Mesendoderm (in vitro differentiated cells): ENCODE measurements at regions not wholly inside any gene's neighbourhood (a gene's known extent, or its start where the extent isn't known, plus 50 kb on each side); places are given as distances from the start of the nearest gene placed in this dataset.
A peak's percentile ranks its signal among the peaks of the same experiment; 100 is the strongest.

Source experiments
- DNase-seq: peaks from one replicate; pipeline ENCODE4 v3.0.0; 2013
- H2AK5ac ChIP-seq: 2 replicates; pipeline ENCODE4 v1.6.1; 2013; ENCODE audit warnings: low read length, inconsistent platforms
- H2BK120ac ChIP-seq: 2 replicates; pipeline ENCODE4 v1.6.1; 2013; ENCODE audit warnings: low read depth, mild to moderate bottlenecking, low read length, moderate library complexity, mixed read lengths
- H2BK15ac ChIP-seq: replicated peaks from 2 replicates; pipeline ENCODE4 v1.6.1; 2013; ENCODE audit warnings: low read depth, mild to moderate bottlenecking, moderate library complexity
- H2BK5ac ChIP-seq: 2 replicates; pipeline ENCODE4 v1.6.1; 2013; ENCODE audit warnings: low read length, inconsistent platforms
- H3K18ac ChIP-seq: 2 replicates; pipeline ENCODE4 v1.6.1; 2013; ENCODE audit warnings: mild to moderate bottlenecking, low read length, mixed read lengths
- H3K23ac ChIP-seq: one replicate; pipeline ENCODE4 v1.6.1; 2013; ENCODE audit warnings: low read length
- H3K27ac ChIP-seq: 2 replicates; pipeline ENCODE4 v1.5.1; 2013; ENCODE audit warnings: low read depth, mild to moderate bottlenecking, inconsistent platforms, low read length, moderate library complexity
- H3K27me3 ChIP-seq: 2 replicates; pipeline ENCODE4 v1.6.1; 2013; ENCODE audit warnings: low read length, control low read depth, mild to moderate bottlenecking, inconsistent platforms; ENCODE audit not compliant: insufficient read depth, poor library complexity
- H3K36me3 ChIP-seq: 2 replicates; pipeline ENCODE4 v1.6.1; 2013; ENCODE audit warnings: low read length, inconsistent platforms; ENCODE audit not compliant: control insufficient read depth, insufficient read depth
- H3K4ac ChIP-seq: one replicate; pipeline ENCODE4 v1.6.1; 2013; ENCODE audit warnings: low read depth, mild to moderate bottlenecking, low read length, moderate library complexity
- H3K4me1 ChIP-seq: 2 replicates; pipeline ENCODE4 v1.6.1; 2013; ENCODE audit warnings: low read depth, low read length, inconsistent platforms; ENCODE audit not compliant: control insufficient read depth
- H3K4me2 ChIP-seq: 2 replicates; pipeline ENCODE4 v1.6.1; 2013; ENCODE audit warnings: low read length
- H3K4me3 ChIP-seq: 2 replicates; pipeline ENCODE4 v1.5.1; 2013; ENCODE audit warnings: mild to moderate bottlenecking, low read length
- H3K56ac ChIP-seq: one replicate; pipeline ENCODE4 v1.6.1; 2013; ENCODE audit warnings: low read length
- H3K79me1 ChIP-seq: 2 replicates; pipeline ENCODE4 v1.6.1; 2013; ENCODE audit warnings: low read length, inconsistent platforms
- H3K79me2 ChIP-seq: 2 replicates; pipeline ENCODE4 v1.6.1; 2013; ENCODE audit warnings: mild to moderate bottlenecking, low read length; ENCODE audit not compliant: control insufficient read depth, insufficient read depth
- H3K9ac ChIP-seq: 2 replicates; pipeline ENCODE4 v1.6.1; 2013; ENCODE audit warnings: low read length, inconsistent platforms
- H4K5ac ChIP-seq: one replicate; pipeline ENCODE4 v1.6.1; 2013; ENCODE audit warnings: low read length
- H4K8ac ChIP-seq: one replicate; pipeline ENCODE4 v1.6.1; 2013; ENCODE audit warnings: low read depth, mild to moderate bottlenecking, control low read depth, low read length, moderate library complexity
- WGBS: extraction: QIAGEN DNeasy Blood & Tissue Kit; methylation state at CpG from one replicate; pipeline ENCODE4 v1.1.7; 2013; ENCODE audit warnings: low lambda C conversion rate, missing lambda C conversion rate; ENCODE audit not compliant: insufficient coverage; ENCODE audit errors: extremely low coverage; 5-methylcytosine and 5-hydroxymethylcytosine counted together

DNA sequence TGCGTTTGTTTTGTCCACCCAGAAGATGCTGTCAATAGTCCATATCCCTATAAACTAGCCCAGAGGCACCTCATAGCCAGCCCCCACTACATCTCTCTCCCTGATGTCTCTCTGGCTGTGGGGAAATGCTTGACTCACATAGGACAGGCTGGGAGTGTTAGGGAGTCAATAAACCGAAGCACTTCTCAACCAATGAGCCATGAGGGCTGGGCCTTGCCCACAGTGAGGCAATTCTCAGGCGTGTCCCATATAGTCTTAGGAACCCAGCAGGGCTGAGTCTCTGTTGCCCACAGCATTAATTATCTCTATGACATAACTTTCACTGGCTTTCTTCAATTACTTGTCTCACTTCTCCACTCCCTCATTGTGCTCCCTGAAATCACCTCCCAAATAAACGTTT is 387.3 kb upstream of the CDH11 start:
- H2BK5ac ChIP-seq = no peak overlapping the region
- no peak overlapping the region for H3K4me2 ChIP-seq
- no peak overlapping the region for H2BK15ac ChIP-seq
- peaks cover 9% of the 10 kb centered on the region for H3K4me1 ChIP-seq
- no peak overlapping the region for H3K56ac ChIP-seq
- no peak overlapping the region for H3K27ac ChIP-seq
- no peak overlapping the region for H3K4ac ChIP-seq
- no peaks in the 10 kb centered on the region for H3K79me1 ChIP-seq
- H3K9ac ChIP-seq = no peak overlapping the region
- H2AK5ac ChIP-seq = no peak overlapping the region
- no peaks in the 10 kb centered on the region for H3K27me3 ChIP-seq
- no CpG with 5 or more reads among the region's 4 CpGs for WGBS
- H3K36me3 ChIP-seq = no peaks in the 10 kb centered on the region
- H4K5ac ChIP-seq = no peak overlapping the region
- H3K18ac ChIP-seq = no peak overlapping the region
- no peak overlapping the region for H3K23ac ChIP-seq
- no peak for DNase-seq
- H4K8ac ChIP-seq = no peak overlapping the region
- no peak overlapping the region for H3K4me3 ChIP-seq
- H3K79me2 ChIP-seq = no peaks in the 10 kb centered on the region
- H2BK120ac ChIP-seq = no peak overlapping the region

DNA sequence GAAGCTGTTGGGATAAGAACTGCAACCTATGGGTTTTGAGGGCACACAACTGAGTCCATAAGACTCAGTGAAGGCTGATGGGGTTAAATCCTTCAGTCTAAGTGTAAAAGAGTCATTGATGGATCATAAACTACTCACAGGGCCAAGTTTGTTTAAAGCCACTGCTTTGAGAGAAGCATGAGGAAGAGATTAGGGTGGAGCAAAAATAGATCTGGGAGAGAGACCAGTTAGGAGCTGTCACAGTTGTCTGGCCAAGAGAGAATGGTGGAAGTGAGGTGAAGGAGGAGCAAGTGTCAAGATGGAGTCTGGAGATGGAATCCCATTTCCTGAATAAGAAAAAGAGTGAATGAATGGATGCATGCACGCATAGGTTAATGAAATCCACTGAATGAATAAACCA is 379.1 kb upstream of the CDH11 start:
- no peaks in the 10 kb centered on the region for H3K27me3 ChIP-seq
- H3K4me3 ChIP-seq = no peak overlapping the region
- H3K56ac ChIP-seq = no peak overlapping the region
- H3K36me3 ChIP-seq = no peaks in the 10 kb centered on the region
- no peak overlapping the region for H3K18ac ChIP-seq
- H2BK120ac ChIP-seq = no peak overlapping the region
- peaks cover 4% of the 10 kb centered on the region for H3K4me1 ChIP-seq
- no peak overlapping the region for H3K4ac ChIP-seq
- no peak for DNase-seq
- WGBS = no CpG with 5 or more reads among the region's 1 CpG
- no peak overlapping the region for H2BK15ac ChIP-seq
- no peak overlapping the region for H3K27ac ChIP-seq
- H4K5ac ChIP-seq = no peak overlapping the region
- no peaks in the 10 kb centered on the region for H3K79me2 ChIP-seq
- no peaks in the 10 kb centered on the region for H3K79me1 ChIP-seq
- H4K8ac ChIP-seq = no peak overlapping the region
- H3K23ac ChIP-seq = no peak overlapping the region
- no peak overlapping the region for H2BK5ac ChIP-seq
- H3K4me2 ChIP-seq = no peak overlapping the region
- H2AK5ac ChIP-seq = no peak overlapping the region
- no peak overlapping the region for H3K9ac ChIP-seq

- Histone ChIP-seq H3K18ac (no peak overlapping the region), H2BK15ac (no peak overlapping the region), H4K8ac (no peak overlapping the region), H3K4me2 (no peak overlapping the region), H3K27ac (no peak overlapping the region), H2BK120ac (no peak overlapping the region), H2AK5ac (no peak overlapping the region), H3K9ac (no peak overlapping the region), H3K4me1 (peaks cover 4% of the 10 kb centered on the region), H3K79me2 (no peaks in the 10 kb centered on the region), H4K5ac (no peak overlapping the region), H3K4me3 (no peak overlapping the region), H3K79me1 (no peaks in the 10 kb centered on the region), H3K27me3 (no peaks in the 10 kb centered on the region), H3K56ac (no peak overlapping the region), H3K23ac (no peak overlapping the region), H3K4ac (no peak overlapping the region), H2BK5ac (no peak overlapping the region), H3K36me3 (no peaks in the 10 kb centered on the region)
- WGBS = no CpG with 5 or more reads among the region's 2 CpGs
- DNase-seq = peak; percentile 23
Observed at GRCh38 chr16:65500007-65500406, 378.1 kb upstream of the CDH11 start.

- no peak overlapping the region for H3K4ac ChIP-seq
- no peak overlapping the region for H3K4me3 ChIP-seq
- DNase-seq = peak; percentile 52
- H2BK15ac ChIP-seq = no peak overlapping the region
- H3K79me1 ChIP-seq = no peaks in the 10 kb centered on the region
- H3K27ac ChIP-seq = no peak overlapping the region
- H3K9ac ChIP-seq = no peak overlapping the region
- no peak overlapping the region for H3K18ac ChIP-seq
- H2AK5ac ChIP-seq = no peak overlapping the region
- WGBS = no CpG with 5 or more reads among the region's 1 CpG
- H3K4me1 ChIP-seq = peaks cover 4% of the 10 kb centered on the region
- no peaks in the 10 kb centered on the region for H3K79me2 ChIP-seq
- H4K5ac ChIP-seq = no peak overlapping the region
- no peak overlapping the region for H4K8ac ChIP-seq
- no peak overlapping the region for H3K56ac ChIP-seq
- H3K4me2 ChIP-seq = no peak overlapping the region
- no peak overlapping the region for H3K23ac ChIP-seq
- no peak overlapping the region for H2BK5ac ChIP-seq
- H3K27me3 ChIP-seq = no peaks in the 10 kb centered on the region
- no peaks in the 10 kb centered on the region for H3K36me3 ChIP-seq
- H2BK120ac ChIP-seq = no peak overlapping the region
Observed at GRCh38 chr16:65499566-65499965, 377.7 kb upstream of the CDH11 start.

DNA sequence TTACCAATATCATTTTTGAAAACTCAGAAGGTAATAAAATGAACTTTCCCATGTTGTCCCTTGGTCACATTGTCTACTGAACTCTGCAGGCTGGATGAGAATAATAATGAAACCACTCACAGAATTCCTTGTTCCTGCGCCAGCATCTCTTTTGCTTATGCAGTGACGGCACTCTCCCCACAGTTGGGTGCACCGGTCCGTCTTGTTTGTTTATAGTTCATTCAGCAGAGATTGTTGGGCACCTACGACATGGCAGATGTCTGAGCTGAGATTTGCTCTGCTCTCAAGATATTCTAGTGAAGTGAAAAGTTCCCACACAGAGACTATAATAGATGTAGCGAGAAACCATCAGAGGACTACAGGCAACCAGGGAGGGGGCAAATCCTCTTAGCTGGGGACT is 375.7 kb upstream of the CDH11 start:
- Histone ChIP-seq H3K27me3 (no peaks in the 10 kb centered on the region), H3K18ac (no peak overlapping the region), H3K79me1 (no peaks in the 10 kb centered on the region), H2BK120ac (no peak overlapping the region), H2BK15ac (no peak overlapping the region), H3K4me3 (no peak overlapping the region), H3K23ac (no peak overlapping the region), H3K9ac (no peak overlapping the region), H3K4me1 (peaks cover 4% of the 10 kb centered on the region), H3K79me2 (no peaks in the 10 kb centered on the region), H3K27ac (no peak overlapping the region), H3K56ac (no peak overlapping the region), H3K4me2 (no peak overlapping the region), H4K8ac (no peak overlapping the region), H3K4ac (no peak overlapping the region), H2AK5ac (no peak overlapping the region), H4K5ac (no peak overlapping the region), H3K36me3 (no peaks in the 10 kb centered on the region), H2BK5ac (no peak overlapping the region)
- WGBS = no CpG with 5 or more reads among the region's 6 CpGs
- no peak for DNase-seq

GRCh38 chr16:65495106-65495505 is 373.2 kb upstream of the CDH11 start:
- Histone ChIP-seq H3K4me3 (no peak overlapping the region), H2AK5ac (no peak overlapping the region), H3K23ac (no peak overlapping the region), H3K27me3 (no peaks in the 10 kb centered on the region), H2BK15ac (no peak overlapping the region), H3K4me2 (no peak overlapping the region), H3K18ac (no peak overlapping the region), H4K8ac (no peak overlapping the region), H3K79me1 (no peaks in the 10 kb centered on the region), H3K56ac (no peak overlapping the region), H2BK5ac (no peak overlapping the region), H3K9ac (no peak overlapping the region), H3K4me1 (peaks cover 3% of the 10 kb centered on the region), H3K36me3 (no peaks in the 10 kb centered on the region), H3K4ac (no peak overlapping the region), H3K27ac (no peak overlapping the region), H4K5ac (no peak overlapping the region), H3K79me2 (no peaks in the 10 kb centered on the region), H2BK120ac (no peak overlapping the region)
- no CpG with 5 or more reads among the region's 3 CpGs for WGBS
- no peak for DNase-seq
